ENCODE measurements at regions not wholly inside any gene's neighbourhood (a gene's known extent, or its start where the extent isn't known, plus 50 kb on each side); places are given as distances from the start of the nearest gene placed in this dataset.

GRCh38 chr5:174293006-174293405, 247.5 kb downstream of the NSG2 start:
- no peak for DNase-seq

DNA sequence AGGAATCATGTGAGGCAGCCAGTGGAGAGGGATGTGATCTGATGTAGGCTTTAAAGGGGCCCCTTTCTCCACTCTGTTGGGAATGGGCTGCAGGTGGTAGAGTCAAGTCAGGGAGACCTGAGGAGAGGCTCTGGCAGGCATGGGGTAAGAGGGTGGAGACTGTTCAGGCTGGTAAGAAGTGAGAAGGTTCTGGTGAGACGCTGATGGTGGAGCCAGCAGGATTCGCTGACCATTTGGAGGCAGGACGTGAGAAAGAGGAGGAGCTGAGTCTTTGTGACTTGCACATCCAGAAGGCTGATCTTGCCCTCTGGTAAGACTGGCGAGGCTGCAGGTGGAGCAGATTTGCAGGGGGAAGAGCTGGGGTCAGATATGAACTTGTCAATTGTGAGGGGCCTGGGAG, 248.0 kb downstream of the NSG2 start:
- no peak for DNase-seq

DNA sequence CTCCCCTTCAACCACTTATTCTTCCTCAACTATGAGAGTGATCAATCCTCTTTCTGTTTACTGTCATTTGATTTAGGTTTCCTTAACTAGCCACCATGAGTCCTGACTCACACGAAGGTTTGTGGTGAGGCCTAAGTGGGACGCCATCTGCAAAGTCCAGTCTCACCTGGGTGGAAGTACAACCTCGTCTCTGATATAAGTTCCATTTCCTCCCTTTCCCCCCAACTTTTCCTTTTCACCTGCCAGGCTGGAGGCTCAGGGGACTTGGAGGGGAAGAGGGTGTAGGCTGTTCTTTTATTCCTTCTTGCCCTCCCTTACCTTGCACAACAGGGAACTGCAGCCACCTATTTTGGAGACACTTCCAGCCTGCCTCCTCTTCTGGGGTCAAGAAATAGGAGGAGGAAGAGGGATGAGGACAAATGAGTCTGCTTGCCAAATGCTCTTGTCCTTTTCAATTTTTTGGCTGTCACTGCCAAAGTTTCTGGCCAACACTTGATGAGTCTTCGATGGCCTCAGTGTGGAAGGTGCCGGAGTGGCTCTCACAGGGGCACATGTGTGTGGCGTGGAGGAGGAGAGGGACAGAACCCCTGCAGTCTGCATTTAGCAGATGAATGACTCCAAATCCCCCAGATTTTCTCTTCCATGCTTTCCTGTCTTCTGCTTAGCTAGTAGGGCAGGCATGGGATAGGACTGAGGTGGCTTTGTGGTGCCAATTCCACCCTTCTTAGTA, 249.6 kb downstream of the NSG2 start:
- no peak for DNase-seq

DNA sequence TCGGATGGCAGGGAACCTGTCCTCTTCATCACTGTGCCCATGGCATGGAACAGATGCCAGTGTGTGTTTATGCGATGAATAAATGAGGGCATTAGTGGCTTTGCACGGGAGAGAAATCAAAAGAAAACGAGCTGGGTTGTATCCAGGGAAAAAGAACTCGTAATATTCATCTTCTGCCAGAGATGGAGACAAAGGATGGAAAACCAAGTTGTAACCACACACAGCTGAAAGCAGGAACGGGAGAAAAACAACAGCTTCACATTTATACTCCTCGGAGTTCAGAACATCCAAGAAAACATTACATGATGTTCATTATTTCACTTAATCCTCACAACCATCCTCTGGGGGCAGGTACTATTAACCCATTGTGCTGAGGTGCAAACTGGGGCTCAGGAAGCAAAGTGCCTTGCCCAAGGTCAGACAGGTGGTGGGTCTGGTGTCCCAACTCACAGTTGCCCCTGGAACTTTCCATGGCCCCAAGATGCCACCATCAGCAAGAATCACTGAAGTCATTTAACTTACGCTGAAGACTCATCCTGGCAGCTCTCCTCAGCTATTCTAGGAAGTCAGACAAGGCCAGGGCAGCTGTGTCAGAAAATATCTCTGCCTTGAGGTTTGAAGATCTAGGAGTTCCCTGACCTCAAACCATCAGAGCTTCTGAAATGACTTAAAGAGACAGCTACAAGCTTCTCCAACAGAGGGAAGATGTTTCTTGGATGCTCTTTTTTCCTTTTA, 250.4 kb downstream of the NSG2 start:
- DNase-seq: no peak

DNA sequence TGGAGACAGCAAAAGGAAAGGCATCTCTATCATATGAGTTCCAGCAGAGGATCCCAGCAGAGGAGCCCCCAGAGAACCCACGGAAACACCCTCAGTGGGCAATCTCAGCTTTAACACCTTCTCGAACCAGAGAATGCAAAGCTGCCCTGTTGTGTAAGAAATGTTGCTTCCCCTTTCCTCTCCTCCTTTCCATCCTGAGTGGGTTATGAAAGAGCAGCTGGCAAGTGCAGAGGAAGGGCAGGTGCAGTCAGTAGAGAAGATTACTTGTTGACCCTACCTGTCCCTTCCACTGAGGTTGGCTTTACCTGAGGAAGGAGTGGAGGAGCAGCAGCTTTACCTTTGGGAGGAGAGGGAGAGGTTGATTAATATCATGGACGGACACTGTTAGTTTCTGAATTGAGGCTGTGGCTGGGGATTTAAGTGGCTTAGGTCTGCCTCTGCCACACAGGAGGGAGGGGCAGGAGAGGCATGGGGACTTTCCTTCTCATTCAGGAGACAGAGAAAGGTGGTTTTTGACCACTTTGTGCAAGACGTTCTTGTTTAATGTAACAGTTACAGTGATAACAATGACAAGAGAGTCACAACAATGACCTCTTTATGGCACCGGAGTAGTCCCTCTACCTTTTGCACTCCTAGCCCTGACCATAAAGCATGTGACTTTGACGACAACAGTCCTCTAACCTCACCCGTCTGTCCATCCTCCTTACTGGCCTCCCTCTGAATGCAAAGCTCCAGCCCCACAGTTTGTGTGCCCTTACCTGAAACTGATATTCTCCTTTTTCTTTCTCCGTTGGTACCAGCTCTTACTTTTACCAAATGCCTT, 254.8 kb downstream of the NSG2 start:
- DNase-seq: no peak

DNA sequence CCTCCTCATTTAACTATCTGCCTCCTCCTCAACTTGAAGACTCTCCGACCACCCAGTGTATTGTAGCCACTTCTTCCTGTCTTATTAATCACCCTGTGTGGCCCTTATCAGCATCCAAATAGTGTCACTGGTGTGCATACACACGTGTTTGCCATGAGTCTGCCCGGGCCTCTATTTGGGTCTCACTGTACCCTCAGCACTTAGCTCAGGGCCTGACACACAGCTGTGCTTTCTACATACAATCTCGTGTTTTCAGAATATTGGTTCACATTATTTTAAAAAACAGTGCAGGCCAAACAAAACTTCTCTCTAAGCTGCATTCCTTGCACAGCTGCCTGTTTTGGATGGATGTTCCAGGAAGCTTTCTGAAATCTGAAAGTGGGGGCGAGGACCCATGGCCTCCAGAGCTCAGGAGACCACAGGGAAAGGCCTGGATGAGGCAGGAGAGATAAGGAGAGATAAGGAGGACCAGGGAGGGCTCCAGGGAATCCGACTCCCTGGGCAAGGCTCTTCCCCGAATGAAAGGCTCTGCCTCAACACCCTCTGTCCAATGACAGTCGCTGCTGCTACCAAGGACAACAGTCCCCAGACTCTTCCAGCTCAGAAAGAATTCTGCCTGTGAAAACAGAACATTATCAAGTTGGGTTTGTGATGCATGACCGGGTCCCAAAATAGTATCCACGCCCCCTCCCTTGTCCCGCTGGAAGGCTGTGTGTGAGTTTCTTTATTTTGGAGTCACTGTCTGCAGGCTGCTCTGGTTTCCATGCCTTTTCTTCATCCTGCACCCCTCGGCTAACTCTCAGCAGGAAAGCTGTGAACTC, 255.6 kb downstream of the NSG2 start:
- DNase-seq: no peak

DNA sequence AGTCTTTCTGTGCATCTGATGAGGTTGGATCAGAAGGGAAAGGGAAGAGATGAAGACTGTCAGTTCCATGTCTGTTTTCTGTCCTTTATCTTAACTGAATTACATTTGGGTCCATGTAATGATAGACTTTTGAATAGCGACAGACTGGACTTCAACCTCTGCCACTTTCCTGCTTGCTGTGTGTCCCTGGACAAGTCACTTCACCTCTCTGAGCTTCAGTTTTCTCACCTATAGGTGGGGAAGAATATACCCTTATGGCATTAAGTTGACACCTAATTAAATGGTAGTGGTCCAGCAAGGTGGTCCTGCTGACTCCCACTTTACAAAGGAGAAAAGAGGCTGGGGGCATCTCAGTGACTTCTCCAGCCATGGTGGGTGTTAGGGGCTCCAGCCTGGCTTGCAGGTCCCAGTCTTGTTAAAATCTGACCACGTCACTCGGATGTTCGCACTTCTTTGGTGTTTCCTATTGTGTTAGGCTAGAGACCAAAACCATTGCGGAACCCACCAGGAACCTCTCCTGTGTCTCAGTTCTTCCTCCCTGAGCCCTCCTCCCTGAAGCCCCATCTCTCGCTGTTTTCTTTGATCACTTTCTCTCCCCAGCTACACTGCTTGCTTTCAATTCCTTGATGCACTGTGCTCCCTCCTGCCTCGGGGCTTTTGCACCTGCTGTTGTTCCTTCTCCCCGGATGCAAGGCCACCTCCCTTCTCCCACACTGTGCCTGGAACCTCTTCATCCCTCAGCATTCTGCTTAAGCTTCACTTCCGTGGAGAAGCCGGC, 256.5 kb downstream of the NSG2 start:
- DNase-seq: no peak

GRCh38 chr5:174303035-174303434, 257.5 kb downstream of the NSG2 start:
- DNase-seq: no peak

DNA sequence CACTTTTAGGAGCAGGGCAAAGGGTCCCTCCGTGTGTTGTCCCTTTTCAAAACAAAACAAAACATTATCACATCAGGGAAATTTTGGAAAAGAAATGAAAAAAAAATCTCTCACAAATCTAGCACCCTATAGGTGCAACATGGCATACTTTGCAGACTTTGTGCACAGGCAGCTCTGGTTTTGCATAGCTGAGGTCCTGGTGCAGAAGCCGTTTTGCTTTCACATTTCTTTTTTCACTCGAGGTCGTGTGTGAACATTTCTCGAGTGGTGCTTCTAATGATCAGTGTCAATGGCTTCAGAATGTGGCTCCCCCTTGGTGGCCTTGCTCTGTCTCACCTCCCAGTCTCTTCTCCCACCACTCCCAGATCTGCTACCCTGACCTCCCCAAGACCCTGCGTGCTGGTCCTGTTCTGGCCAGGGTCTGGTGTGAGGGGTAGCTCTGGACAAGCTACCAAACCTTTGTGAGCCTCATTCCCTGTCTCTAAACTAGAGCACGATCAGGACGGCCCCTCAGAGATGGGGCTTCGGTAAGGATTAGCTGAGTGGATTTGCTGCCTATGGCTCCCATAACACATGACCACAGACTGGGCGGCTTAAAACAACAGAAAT, 258.0 kb downstream of the NSG2 start:
- no peak for DNase-seq

DNA sequence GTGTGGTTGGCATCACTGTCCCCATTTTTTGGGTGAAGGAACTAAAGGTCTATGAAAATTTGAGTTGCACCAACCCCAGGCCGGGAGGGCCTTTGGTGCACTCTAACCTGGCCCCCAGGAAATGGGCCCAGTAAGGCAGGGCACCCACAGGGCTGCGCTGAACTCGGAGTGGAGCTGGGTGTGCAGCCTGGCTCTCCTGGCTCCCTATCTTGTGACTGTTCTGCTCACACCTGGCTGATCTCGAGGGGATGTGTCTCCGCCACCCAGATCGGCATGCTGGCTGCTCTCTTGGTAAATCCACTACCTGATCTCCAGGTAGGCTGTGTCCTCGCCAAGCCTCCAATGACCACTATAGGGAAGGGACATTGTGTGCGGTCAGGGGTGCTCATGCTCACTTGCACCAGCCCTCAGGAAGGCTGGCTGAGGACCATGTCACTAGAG, 259.8 kb downstream of the NSG2 start:
- DNase-seq: no peak

- peak; percentile 72 for DNase-seq
Measured at GRCh38 chr5:174306345-174307030, 261.0 kb downstream of the NSG2 start.

DNA sequence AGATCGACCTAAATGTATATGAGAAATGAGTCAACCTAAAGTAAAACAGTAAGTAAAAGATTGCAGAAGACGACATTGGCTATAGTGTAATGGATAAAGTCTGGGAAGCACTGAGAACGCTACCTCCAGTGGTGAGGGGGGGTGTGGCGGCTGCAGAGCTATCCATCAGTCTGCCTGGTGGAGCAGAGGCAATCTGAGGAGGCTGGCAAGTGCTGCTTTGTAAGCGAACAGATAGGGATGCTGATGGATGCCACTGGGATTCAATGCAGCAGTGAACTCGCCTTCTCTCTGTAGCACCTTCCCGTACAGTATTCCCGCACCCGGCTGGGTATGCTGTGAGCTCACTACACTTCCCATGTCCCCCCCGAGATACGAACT, 261.5 kb downstream of the NSG2 start:
- DNase-seq: no peak

GRCh38 chr5:174307656-174308271, 262.3 kb downstream of the NSG2 start:
- DNase-seq: no peak

DNA sequence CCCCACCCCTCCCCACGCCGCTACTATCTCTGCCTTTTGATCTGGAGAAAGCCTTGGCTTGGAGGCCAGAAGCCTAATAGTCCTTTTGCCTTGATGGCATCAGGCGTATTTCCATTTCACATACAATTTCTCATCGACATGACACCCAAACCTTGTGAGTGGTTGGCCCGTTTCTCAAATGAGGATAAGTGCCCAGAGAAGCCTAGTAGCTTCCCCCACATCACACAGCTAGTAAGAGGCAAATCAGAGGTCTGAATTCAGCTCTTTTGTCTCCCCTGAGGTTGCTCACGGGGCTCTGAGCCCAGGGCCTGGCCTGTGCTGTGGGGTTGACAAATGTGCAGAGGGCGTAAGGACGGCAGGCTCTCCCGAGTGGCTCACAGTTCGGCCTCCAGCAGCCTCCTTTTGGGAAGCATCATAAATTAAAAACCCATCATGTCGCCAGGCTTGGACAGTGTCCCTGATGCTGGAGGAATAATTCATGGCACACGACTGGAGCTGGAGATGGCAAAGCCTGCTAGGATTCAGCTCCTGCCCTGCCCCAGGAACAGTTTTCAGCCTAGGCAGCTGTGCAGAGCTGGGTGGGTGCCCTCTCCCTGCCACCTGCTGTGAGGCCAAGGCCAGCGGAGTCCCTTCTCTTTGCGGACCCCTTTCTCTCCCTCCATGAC, 263.8 kb downstream of the NSG2 start:
- DNase-seq: no peak

DNA sequence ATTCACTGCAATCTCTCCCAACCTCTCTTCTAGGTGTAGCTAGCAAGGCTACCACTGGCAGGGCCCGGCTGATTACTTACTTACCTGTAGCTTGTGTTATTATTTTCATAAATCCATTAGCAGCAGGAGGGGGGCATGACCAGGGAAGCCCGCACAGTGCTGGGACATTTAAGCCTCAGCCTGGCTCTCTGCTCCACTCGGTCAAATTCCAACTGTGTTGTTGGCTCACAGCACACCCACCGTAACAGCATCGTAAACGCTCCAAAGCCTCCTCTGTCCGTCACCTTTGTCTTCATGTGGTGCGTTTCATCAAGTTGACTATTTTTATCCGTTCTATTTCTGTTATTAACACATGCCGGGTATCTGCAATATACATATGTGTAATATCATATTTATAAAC, 264.7 kb downstream of the NSG2 start:
- DNase-seq: no peak

GRCh38 chr5:174310706-174311105, 265.2 kb downstream of the NSG2 start:
- no peak for DNase-seq

DNA sequence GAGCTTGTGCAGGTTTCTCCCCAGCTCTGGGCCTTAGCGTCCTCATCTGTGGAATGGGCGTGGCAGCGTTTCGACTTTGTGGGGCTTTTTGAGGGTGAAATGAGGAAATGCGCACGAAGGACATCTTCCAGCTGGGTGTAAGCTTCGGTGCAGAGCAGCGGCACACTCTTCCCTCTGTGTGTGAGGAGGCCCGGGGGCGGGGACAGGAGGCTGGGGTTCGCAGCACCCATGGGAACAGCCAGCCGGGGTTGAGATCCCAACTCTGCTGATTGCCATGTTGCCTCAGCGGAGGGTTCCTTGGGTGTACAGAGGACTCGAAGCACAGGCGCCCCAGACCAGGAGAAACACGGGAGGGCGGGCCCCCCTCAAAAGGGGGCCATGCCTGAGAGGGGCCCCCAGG, 265.6 kb downstream of the NSG2 start:
- no peak for DNase-seq

DNA sequence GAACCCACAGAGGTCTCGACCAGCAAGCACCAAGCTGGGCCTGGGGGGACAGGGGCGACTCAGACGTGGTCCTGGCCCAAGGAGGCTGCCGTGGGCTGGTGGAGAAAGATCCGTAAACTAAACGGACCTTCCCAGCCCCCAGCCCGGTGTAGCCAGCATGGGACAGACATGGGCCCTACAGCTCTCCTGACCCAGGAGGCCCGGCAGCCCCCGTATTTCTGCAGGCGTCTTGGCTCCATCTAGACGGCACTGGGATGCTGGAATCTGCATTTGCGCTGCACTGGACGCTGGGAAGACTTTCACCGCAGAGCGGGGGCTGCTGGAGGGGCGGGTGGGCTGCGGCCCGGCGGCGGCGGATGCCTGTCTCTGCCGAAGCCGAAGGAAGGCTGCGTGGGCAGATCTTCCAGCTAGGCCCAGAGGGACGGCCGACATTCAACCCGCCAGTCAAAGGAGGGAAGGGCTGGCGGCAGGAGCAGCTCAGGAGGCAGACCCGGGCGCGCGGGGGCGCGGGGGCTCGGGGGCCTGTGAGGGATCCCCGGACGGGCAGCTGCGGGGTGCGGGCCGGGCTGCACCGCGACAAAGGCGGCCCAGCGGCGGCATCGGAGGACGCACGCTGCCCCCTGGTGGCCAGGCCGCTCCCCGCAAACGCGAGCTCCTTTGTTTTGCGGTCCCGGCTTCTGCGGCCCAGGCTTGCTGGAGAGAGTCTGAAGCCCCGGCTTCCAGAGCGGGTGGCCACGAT, 266.2 kb downstream of the NSG2 start:
- peak; percentile 61 for DNase-seq

DNA sequence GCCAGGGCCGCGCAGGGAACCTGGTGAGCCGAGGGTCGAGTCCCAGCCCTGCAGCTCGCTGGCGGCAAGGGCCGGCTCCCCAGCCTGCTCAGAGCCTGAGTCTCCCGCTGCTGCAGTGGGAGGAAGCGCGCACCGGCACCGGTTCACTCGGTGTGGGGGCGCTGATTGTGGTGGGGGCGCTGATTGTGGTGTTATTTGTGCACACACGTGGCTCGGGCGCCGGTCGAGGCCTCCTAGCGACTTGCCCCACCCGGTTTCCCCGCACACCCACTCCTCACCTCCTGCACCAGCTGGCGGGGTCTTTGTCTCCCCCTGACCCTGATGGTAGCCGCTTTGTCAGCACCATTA, 266.7 kb downstream of the NSG2 start:
- DNase-seq: no peak
